ENCODE measurements at regions not wholly inside any gene's neighbourhood (a gene's known extent, or its start where the extent isn't known, plus 50 kb on each side); places are given as distances from the start of the nearest gene placed in this dataset.

- TF ChIP-seq CTCF (IDR thresholded peaks at IDR 0.05) (no peak), POLR2A (IDR thresholded peaks at IDR 0.05) (no peak), EP300 (IDR thresholded peaks at IDR 0.05) (no peak)
These were observed 365.7 kb upstream of the EPHA7 start for GRCh38 chr6:93784794-93785693.
